ENCODE measurements at regions not wholly inside any gene's neighbourhood (a gene's known extent, or its start where the extent isn't known, plus 50 kb on each side); places are given as distances from the start of the nearest gene placed in this dataset.

DNA sequence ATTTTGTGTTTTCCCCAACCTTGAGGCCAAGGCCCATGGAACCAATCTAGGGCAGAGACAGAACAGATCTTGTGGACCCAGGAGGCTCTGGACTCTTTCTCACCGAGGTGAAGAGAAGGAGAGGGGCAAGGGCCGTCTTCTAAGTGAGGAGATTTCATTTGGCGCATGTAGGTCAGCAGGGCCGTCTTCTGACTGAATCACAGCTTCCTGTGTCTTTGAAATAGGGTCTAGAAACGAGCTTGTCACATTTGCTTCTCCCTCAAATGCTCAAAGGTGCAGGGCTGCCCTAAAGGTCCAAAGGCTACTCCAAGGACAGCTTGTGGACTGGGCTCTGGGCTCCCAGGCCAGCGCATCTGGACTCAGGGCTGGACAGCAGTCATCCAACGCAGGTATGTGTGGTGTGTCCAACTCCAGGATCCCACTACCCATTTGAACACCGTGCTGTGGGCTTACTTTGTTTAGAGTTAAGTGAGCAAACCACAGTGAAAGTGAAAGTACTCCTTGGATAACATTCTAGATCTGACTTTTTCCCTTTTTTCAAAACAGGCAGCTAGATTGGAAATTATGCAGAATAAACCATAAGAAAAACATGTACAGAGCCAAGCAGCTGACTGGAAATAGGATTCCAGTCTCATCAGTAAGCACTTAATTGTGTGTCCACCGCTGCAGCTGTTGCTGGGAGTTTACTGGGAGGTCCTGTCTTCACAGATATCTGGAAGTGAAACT lies 357.0 kb downstream of the GADD45G start:
- TF ChIP-seq, protein P1, sequence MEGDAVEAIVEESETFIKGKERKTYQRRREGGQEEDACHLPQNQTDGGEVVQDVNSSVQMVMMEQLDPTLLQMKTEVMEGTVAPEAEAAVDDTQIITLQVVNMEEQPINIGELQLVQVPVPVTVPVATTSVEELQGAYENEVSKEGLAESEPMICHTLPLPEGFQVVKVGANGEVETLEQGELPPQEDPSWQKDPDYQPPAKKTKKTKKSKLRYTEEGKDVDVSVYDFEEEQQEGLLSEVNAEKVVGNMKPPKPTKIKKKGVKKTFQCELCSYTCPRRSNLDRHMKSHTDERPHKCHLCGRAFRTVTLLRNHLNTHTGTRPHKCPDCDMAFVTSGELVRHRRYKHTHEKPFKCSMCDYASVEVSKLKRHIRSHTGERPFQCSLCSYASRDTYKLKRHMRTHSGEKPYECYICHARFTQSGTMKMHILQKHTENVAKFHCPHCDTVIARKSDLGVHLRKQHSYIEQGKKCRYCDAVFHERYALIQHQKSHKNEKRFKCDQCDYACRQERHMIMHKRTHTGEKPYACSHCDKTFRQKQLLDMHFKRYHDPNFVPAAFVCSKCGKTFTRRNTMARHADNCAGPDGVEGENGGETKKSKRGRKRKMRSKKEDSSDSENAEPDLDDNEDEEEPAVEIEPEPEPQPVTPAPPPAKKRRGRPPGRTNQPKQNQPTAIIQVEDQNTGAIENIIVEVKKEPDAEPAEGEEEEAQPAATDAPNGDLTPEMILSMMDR (IDR thresholded peaks at IDR 0.05; ENCODE audit: poor library complexity, severe bottlenecking) = no peak
- TF ChIP-seq EZH2 (IDR thresholded peaks at IDR 0.05; ENCODE audit: borderline replicate concordance, insufficient read depth, low read length, poor library complexity, severe bottlenecking) (no peak), POLR2AphosphoS5 (IDR thresholded peaks at IDR 0.05) (no peak)
- TF ChIP-seq, protein P2, sequence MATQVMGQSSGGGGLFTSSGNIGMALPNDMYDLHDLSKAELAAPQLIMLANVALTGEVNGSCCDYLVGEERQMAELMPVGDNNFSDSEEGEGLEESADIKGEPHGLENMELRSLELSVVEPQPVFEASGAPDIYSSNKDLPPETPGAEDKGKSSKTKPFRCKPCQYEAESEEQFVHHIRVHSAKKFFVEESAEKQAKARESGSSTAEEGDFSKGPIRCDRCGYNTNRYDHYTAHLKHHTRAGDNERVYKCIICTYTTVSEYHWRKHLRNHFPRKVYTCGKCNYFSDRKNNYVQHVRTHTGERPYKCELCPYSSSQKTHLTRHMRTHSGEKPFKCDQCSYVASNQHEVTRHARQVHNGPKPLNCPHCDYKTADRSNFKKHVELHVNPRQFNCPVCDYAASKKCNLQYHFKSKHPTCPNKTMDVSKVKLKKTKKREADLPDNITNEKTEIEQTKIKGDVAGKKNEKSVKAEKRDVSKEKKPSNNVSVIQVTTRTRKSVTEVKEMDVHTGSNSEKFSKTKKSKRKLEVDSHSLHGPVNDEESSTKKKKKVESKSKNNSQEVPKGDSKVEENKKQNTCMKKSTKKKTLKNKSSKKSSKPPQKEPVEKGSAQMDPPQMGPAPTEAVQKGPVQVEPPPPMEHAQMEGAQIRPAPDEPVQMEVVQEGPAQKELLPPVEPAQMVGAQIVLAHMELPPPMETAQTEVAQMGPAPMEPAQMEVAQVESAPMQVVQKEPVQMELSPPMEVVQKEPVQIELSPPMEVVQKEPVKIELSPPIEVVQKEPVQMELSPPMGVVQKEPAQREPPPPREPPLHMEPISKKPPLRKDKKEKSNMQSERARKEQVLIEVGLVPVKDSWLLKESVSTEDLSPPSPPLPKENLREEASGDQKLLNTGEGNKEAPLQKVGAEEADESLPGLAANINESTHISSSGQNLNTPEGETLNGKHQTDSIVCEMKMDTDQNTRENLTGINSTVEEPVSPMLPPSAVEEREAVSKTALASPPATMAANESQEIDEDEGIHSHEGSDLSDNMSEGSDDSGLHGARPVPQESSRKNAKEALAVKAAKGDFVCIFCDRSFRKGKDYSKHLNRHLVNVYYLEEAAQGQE (IDR thresholded peaks at IDR 0.05; ENCODE audit: borderline replicate concordance) = no peak
